Endothelial cell of umbilical vein (primary cell): ENCODE measurements at regions not wholly inside any gene's neighbourhood (a gene's known extent, or its start where the extent isn't known, plus 50 kb on each side); places are given as distances from the start of the nearest gene placed in this dataset.

Experiments used
- BruUV-seq: library from RNA; stranded (reverse); fragments of 400-500 nt; replicated peaks from 2 replicates; lab custom pipeline; 2021; lab: Mats Ljungman, UMichigan
- CTCF ChIA-PET: fragments of 300-600, 350-600 bp; sonication (Branson Sonifier 250); formaldehyde crosslinking; loops from one replicate; lab custom pipeline; 2021; ENCODE audit warnings: antibody characterized with exemption, inconsistent platforms; lab: Charles Lee
- POLR2A ChIA-PET: fragments of 300-600, 350-600 bp; sonication (Branson Sonifier 250); formaldehyde crosslinking; loops from one replicate; lab custom pipeline; 2021; ENCODE audit warnings: antibody characterized with exemption, inconsistent platforms; lab: Charles Lee
- DNase-seq: peaks from one replicate; pipeline ENCODE4 v3.0.0-alpha.2; 2011; ENCODE audit warnings: low read depth, low spot score
- FAIRE-seq: peaks from 2 replicates; lab custom pipeline; 2011; peaks lifted over from hg19 to GRCh38; lab: Jason Lieb, UNC
- H2AFZ ChIP-seq: 2 replicates; pipeline ENCODE4 v1.6.0; 2012; ENCODE audit warnings: low read depth, low read length, control low read depth, inconsistent platforms
- H3K27ac ChIP-seq: 2 replicates; pipeline ENCODE4 v1.5.1; 2011; ENCODE audit warnings: low read depth, mild to moderate bottlenecking, control low read depth, low read length, moderate library complexity; ENCODE audit not compliant: insufficient read depth
- H3K27me3 ChIP-seq, 2 experiments: 2 replicates each; pipeline versions ENCODE4 v1.6.0 to v1.6.1; 2011; ENCODE audit warnings: low read length in 2 of 2, mixed read lengths in 1 of 2; ENCODE audit not compliant: control insufficient read depth in 2 of 2, insufficient read depth in 2 of 2
- H3K36me3 ChIP-seq, 2 experiments: 2 replicates in 1 of 2; 3 replicates in 1 of 2; pipeline ENCODE4 v1.5.1; 2011; ENCODE audit warnings: low read length in 2 of 2, mild to moderate bottlenecking in 1 of 2, moderate library complexity in 1 of 2; ENCODE audit not compliant: control insufficient read depth in 2 of 2, insufficient read depth in 2 of 2; ENCODE audit errors: extremely low read depth in 1 of 2
- H3K4me1 ChIP-seq: 3 replicates; pipeline ENCODE4 v1.5.1; 2011; ENCODE audit warnings: mild to moderate bottlenecking, low read length; ENCODE audit not compliant: control insufficient read depth, insufficient read depth; ENCODE audit errors: extremely low read depth
- H3K4me2 ChIP-seq: 2 replicates; pipeline ENCODE4 v1.6.1; 2011; ENCODE audit warnings: low read length, control low read depth, mixed read lengths; ENCODE audit not compliant: insufficient read depth
- H3K4me3 ChIP-seq, 3 experiments: fragments of 200-600 bp in 1 of 3; sonication (generic), shearing (Covaris generic) in 1 of 3; replicated peaks in 1 of 3; 2 replicates each; pipeline ENCODE4 v1.5.1; 2011 to 2016; ENCODE audit warnings: control low read depth in 3 of 3, low read length in 3 of 3, mild to moderate bottlenecking in 2 of 3, inconsistent platforms in 1 of 3, low read depth in 1 of 3, moderate library complexity in 1 of 3; ENCODE audit not compliant: insufficient read depth in 1 of 3
- H3K79me2 ChIP-seq: 2 replicates; pipeline ENCODE4 v1.6.0; 2012; ENCODE audit warnings: low read length, inconsistent platforms; ENCODE audit not compliant: control insufficient read depth, insufficient read depth
- H3K9ac ChIP-seq: replicated peaks from 2 replicates; pipeline ENCODE3; 2011; ENCODE audit warnings: low read length, control low read depth; ENCODE audit not compliant: insufficient read depth; ENCODE audit errors: extremely low read depth
- H3K9me1 ChIP-seq: replicated peaks from 3 replicates; pipeline ENCODE4 v1.6.0; 2011; ENCODE audit warnings: mild to moderate bottlenecking, low read length; ENCODE audit not compliant: control insufficient read depth, insufficient read depth; ENCODE audit errors: extremely low read depth
- H3K9me3 ChIP-seq: replicated peaks from 2 replicates; pipeline ENCODE4 v1.5.1; 2012; ENCODE audit warnings: low read length, inconsistent platforms; ENCODE audit not compliant: control insufficient read depth, insufficient read depth
- H4K20me1 ChIP-seq: replicated peaks from 2 replicates; pipeline ENCODE3; 2011; ENCODE audit warnings: mild to moderate bottlenecking, low read length; ENCODE audit not compliant: control insufficient read depth, insufficient read depth; ENCODE audit errors: extremely low read depth
- EZH2 ChIP-seq: IDR thresholded peaks from 2 replicates; pipeline ENCODE4 v1.6.1; 2012; ENCODE audit warnings: borderline replicate concordance, low read depth, mild to moderate bottlenecking, moderate library complexity, low read length, inconsistent platforms; ENCODE audit not compliant: severe bottlenecking
- FOS ChIP-seq: IDR thresholded peaks from 2 replicates; pipeline ENCODE4 v1.6.1; 2011; ENCODE audit warnings: mild to moderate bottlenecking, low read length, moderate library complexity, borderline replicate concordance; ENCODE audit not compliant: insufficient read depth
- GATA2 ChIP-seq: IDR thresholded peaks from 2 replicates; pipeline ENCODE4 v1.7.0; 2011; ENCODE audit warnings: low read depth, mild to moderate bottlenecking, moderate library complexity, mixed read lengths, low read length; ENCODE audit not compliant: insufficient read length, insufficient read depth
- JUN ChIP-seq: IDR thresholded peaks from 2 replicates; pipeline ENCODE4 v1.6.1; 2011; ENCODE audit warnings: borderline replicate concordance, low read depth; ENCODE audit not compliant: insufficient read length, insufficient read depth
- MYC ChIP-seq: IDR thresholded peaks from one replicate; pipeline ENCODE4 v1.6.1; 2011; ENCODE audit warnings: mild to moderate bottlenecking, low read depth, low read length
- POLR2A ChIP-seq: IDR thresholded peaks from 2 replicates; pipeline ENCODE4 v1.6.1; 2012; ENCODE audit warnings: low read depth, mild to moderate bottlenecking, control low read depth, low read length
- POLR2AphosphoS5 ChIP-seq: IDR thresholded peaks from 2 replicates; pipeline ENCODE4 v1.6.1; 2012; ENCODE audit warnings: low read depth, mild to moderate bottlenecking, control low read depth, low read length, moderate library complexity; ENCODE audit not compliant: insufficient read depth
- dilution Hi-C: fragments of 300-500 bp; cut with MboI; formaldehyde crosslinking; loops from one replicate; pipeline ENCODE4 v1.15.0; 2019; ENCODE audit warnings: low sequenced_read_pairs; ENCODE audit not compliant: extremely low pct_ligation_motif_present
- intact Hi-C: fragments of 100-400 bp; cut with micrococcal nuclease; formaldehyde crosslinking; loops from one replicate; pipeline ENCODE4 v1.10.0; 2022
- TF ChIP-seq, protein P1 (sequence below), 2 donors: IDR thresholded peaks; 1 replicate in 1 of 2; 2 replicates in 1 of 2; pipeline ENCODE4 v1.5.1; 2011; ENCODE audit warnings: low read length in 2 of 2, mild to moderate bottlenecking in 2 of 2, moderate library complexity in 2 of 2, control low read depth in 1 of 2, inconsistent platforms in 1 of 2, low read depth in 1 of 2; ENCODE audit not compliant: insufficient read depth in 1 of 2; ENCODE audit errors: extremely low read depth in 1 of 2
- TF ChIP-seq, protein P2 (sequence below): IDR thresholded peaks from 2 replicates; pipeline ENCODE4 v1.6.1; 2011; ENCODE audit not compliant: insufficient read depth, insufficient read length

DNA sequence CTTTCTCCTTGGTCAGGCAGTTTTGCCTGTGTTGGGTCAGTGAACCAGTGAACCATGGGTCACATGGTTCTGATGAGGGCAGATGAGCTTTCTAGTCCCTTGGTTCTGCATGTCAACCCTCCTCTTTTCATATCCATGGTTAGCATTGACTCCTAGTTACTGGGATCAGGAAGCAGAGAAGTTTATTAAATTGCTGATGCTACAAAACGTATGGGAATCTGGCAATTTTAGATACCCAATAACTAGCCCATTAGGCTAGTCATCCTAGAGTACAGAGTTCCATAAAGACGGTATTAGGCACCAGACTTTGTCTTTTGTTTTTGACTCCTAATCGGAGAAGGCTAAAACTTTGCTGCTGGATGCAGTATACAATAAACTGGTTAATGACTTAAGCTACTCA, 273.1 kb downstream of the ATPSCKMT start:
- intact Hi-C loops = no loop called here
- Histone ChIP-seq H2AFZ (no peak overlapping the region), H4K20me1 (no peaks in the 10 kb centered on the region), H3K79me2 (no peaks in the 10 kb centered on the region), H3K27ac (no peak overlapping the region), H3K9me3 (no peaks in the 10 kb centered on the region), H3K36me3 (no peaks in the 10 kb centered on the region), H3K4me2 (no peak overlapping the region), H3K27me3 (no peaks in the 10 kb centered on the region), H3K4me1 (no peaks in the 10 kb centered on the region), H3K9ac (no peak overlapping the region), H3K4me3 (no peak overlapping the region), H3K9me1 (no peaks in the 10 kb centered on the region)
- ChIA-PET CTCF (no interaction called here), POLR2A (no interaction called here)
- dilution Hi-C loops = no loop called here
- FAIRE-seq (no peak), DNase-seq (no peak)
- TF ChIP-seq, protein P1, sequence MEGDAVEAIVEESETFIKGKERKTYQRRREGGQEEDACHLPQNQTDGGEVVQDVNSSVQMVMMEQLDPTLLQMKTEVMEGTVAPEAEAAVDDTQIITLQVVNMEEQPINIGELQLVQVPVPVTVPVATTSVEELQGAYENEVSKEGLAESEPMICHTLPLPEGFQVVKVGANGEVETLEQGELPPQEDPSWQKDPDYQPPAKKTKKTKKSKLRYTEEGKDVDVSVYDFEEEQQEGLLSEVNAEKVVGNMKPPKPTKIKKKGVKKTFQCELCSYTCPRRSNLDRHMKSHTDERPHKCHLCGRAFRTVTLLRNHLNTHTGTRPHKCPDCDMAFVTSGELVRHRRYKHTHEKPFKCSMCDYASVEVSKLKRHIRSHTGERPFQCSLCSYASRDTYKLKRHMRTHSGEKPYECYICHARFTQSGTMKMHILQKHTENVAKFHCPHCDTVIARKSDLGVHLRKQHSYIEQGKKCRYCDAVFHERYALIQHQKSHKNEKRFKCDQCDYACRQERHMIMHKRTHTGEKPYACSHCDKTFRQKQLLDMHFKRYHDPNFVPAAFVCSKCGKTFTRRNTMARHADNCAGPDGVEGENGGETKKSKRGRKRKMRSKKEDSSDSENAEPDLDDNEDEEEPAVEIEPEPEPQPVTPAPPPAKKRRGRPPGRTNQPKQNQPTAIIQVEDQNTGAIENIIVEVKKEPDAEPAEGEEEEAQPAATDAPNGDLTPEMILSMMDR (IDR thresholded peaks at IDR 0.05; ENCODE audit: extremely low read depth in 1 of 2, insufficient read depth in 1 of 2, low read depth in 1 of 2, low read length in 2 of 2) = no peak
- TF ChIP-seq, protein P2, sequence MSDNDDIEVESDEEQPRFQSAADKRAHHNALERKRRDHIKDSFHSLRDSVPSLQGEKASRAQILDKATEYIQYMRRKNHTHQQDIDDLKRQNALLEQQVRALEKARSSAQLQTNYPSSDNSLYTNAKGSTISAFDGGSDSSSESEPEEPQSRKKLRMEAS = no peak
- TF ChIP-seq POLR2A = no peak
- TF ChIP-seq EZH2 = no peak
- no peak for TF ChIP-seq JUN
- TF ChIP-seq FOS = no peak
- no peak for TF ChIP-seq MYC
- TF ChIP-seq GATA2 = no peak
- no peak for TF ChIP-seq POLR2AphosphoS5
- BruUV-seq = no TSS peak
